ENCODE measurements at regions not wholly inside any gene's neighbourhood (a gene's known extent, or its start where the extent isn't known, plus 50 kb on each side); places are given as distances from the start of the nearest gene placed in this dataset.

DNA sequence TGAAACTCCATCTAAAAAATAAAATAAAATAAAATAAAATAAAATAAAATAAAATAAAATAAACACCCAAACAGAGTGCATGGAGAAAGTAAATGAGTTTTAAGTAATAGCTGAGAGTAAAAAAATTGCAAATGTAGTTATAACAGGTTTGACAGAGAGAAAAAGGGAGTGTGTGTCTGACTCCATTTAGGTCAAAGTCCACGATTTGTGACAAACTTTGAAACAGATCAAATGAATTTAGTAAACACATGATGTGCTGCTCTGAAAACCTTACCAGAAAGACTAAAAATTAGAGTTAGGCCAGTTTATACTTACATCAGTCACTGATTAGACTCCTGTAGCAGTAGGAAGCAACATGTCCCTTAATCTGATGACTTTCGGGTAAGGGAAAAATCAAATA, 346.6 kb downstream of the PARP8 start:
- TF ChIP-seq KLF16 (tag by site-specific recombination; IDR thresholded peaks at IDR 0.05) (no peak), ZNF140 (tag by site-specific recombination; IDR thresholded peaks at IDR 0.05) (no peak), ZNF324 (tag by site-specific recombination; IDR thresholded peaks at IDR 0.05) (no peak), ZNF311 (tag by site-specific recombination; IDR thresholded peaks at IDR 0.05; ENCODE audit: borderline replicate concordance) (no peak), ZNF404 (tag by site-specific recombination; IDR thresholded peaks at IDR 0.05) (no peak), ZNF121 (tag by site-specific recombination; IDR thresholded peaks at IDR 0.05) (no peak), ZNF302 (tag by site-specific recombination; IDR thresholded peaks at IDR 0.05; ENCODE audit: low read depth) (no peak), ZNF501 (tag by site-specific recombination; IDR thresholded peaks at IDR 0.05) (no peak)
- TF ChIP-seq, protein P1, sequence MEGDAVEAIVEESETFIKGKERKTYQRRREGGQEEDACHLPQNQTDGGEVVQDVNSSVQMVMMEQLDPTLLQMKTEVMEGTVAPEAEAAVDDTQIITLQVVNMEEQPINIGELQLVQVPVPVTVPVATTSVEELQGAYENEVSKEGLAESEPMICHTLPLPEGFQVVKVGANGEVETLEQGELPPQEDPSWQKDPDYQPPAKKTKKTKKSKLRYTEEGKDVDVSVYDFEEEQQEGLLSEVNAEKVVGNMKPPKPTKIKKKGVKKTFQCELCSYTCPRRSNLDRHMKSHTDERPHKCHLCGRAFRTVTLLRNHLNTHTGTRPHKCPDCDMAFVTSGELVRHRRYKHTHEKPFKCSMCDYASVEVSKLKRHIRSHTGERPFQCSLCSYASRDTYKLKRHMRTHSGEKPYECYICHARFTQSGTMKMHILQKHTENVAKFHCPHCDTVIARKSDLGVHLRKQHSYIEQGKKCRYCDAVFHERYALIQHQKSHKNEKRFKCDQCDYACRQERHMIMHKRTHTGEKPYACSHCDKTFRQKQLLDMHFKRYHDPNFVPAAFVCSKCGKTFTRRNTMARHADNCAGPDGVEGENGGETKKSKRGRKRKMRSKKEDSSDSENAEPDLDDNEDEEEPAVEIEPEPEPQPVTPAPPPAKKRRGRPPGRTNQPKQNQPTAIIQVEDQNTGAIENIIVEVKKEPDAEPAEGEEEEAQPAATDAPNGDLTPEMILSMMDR (tag by site-specific recombination; IDR thresholded peaks at IDR 0.05): no peak
- TF ChIP-seq, protein P2, sequence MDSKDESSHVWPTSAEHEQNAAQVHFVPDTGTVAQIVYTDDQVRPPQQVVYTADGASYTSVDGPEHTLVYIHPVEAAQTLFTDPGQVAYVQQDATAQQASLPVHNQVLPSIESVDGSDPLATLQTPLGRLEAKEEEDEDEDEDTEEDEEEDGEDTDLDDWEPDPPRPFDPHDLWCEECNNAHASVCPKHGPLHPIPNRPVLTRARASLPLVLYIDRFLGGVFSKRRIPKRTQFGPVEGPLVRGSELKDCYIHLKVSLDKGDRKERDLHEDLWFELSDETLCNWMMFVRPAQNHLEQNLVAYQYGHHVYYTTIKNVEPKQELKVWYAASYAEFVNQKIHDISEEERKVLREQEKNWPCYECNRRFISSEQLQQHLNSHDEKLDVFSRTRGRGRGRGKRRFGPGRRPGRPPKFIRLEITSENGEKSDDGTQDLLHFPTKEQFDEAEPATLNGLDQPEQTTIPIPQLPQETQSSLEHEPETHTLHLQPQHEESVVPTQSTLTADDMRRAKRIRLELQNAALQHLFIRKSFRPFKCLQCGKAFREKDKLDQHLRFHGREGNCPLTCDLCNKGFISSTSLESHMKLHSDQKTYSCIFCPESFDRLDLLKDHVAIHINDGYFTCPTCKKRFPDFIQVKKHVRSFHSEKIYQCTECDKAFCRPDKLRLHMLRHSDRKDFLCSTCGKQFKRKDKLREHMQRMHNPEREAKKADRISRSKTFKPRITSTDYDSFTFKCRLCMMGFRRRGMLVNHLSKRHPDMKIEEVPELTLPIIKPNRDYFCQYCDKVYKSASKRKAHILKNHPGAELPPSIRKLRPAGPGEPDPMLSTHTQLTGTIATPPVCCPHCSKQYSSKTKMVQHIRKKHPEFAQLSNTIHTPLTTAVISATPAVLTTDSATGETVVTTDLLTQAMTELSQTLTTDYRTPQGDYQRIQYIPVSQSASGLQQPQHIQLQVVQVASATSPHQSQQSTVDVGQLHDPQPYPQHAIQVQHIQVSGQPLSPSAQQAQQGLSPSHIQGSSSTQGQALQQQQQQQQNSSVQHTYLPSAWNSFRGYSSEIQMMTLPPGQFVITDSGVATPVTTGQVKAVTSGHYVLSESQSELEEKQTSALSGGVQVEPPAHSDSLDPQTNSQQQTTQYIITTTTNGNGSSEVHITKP (tag by site-specific recombination; IDR thresholded peaks at IDR 0.05): no peak
- TF ChIP-seq, protein P3, sequence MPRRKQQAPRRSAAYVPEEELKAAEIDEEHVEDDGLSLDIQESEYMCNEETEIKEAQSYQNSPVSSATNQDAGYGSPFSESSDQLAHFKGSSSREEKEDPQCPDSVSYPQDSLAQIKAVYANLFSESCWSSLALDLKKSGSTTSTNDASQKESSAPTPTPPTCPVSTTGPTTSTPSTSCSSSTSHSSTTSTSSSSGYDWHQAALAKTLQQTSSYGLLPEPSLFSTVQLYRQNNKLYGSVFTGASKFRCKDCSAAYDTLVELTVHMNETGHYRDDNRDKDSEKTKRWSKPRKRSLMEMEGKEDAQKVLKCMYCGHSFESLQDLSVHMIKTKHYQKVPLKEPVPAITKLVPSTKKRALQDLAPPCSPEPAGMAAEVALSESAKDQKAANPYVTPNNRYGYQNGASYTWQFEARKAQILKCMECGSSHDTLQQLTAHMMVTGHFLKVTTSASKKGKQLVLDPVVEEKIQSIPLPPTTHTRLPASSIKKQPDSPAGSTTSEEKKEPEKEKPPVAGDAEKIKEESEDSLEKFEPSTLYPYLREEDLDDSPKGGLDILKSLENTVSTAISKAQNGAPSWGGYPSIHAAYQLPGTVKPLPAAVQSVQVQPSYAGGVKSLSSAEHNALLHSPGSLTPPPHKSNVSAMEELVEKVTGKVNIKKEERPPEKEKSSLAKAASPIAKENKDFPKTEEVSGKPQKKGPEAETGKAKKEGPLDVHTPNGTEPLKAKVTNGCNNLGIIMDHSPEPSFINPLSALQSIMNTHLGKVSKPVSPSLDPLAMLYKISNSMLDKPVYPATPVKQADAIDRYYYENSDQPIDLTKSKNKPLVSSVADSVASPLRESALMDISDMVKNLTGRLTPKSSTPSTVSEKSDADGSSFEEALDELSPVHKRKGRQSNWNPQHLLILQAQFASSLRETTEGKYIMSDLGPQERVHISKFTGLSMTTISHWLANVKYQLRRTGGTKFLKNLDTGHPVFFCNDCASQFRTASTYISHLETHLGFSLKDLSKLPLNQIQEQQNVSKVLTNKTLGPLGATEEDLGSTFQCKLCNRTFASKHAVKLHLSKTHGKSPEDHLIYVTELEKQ (tag by site-specific recombination; IDR thresholded peaks at IDR 0.05; ENCODE audit: borderline replicate concordance): no peak
